ENCODE measurements at regions not wholly inside any gene's neighbourhood (a gene's known extent, or its start where the extent isn't known, plus 50 kb on each side); places are given as distances from the start of the nearest gene placed in this dataset.
A peak's percentile ranks its signal among the peaks of the same experiment; 100 is the strongest.
"Not testable (repeated sequence)": the region's sequence is repeated elsewhere in the genome, so short reads cannot be mapped to it uniquely, and the experiment has no call there.

DNA sequence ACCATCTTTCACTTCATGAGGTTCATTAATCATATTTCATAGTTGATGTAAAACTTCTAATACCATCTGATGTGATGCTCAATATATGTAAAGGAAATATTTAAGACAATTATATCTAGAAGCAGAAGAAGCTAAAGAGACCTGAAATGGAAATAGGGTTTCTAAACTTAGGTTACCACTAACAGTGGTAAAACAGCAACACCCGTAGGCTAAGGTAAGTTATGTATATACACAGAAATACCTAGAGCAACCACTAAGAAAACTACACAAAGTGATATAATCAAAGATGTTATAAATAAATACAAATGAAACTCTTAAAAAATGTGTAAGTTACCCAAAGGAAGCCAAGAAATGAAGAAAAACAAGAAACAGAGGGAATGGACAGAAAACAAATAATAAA lies 61.1 kb upstream of the TNFSF4 start:
- no peaks in the 10 kb centered on the region for H3K9me3 Mint-ChIP-seq (ENCODE audit: low read depth)
- no peak overlapping the region for H3K27ac Mint-ChIP-seq (ENCODE audit: unreplicated experiment)
- H3K27me3 Mint-ChIP-seq (ENCODE audit: low read depth): no peaks in the 10 kb centered on the region
- peaks cover 2% of the 10 kb centered on the region for H3K36me3 Mint-ChIP-seq (ENCODE audit: low read depth)
- H3K4me3 Mint-ChIP-seq (ENCODE audit: unreplicated experiment): no peak overlapping the region
- peaks cover 9% of the 10 kb centered on the region for H3K4me1 Mint-ChIP-seq (ENCODE audit: low read depth)
- no peak for DNase-seq (ENCODE audit: low spot score)
- TF ChIP-seq, protein P1, sequence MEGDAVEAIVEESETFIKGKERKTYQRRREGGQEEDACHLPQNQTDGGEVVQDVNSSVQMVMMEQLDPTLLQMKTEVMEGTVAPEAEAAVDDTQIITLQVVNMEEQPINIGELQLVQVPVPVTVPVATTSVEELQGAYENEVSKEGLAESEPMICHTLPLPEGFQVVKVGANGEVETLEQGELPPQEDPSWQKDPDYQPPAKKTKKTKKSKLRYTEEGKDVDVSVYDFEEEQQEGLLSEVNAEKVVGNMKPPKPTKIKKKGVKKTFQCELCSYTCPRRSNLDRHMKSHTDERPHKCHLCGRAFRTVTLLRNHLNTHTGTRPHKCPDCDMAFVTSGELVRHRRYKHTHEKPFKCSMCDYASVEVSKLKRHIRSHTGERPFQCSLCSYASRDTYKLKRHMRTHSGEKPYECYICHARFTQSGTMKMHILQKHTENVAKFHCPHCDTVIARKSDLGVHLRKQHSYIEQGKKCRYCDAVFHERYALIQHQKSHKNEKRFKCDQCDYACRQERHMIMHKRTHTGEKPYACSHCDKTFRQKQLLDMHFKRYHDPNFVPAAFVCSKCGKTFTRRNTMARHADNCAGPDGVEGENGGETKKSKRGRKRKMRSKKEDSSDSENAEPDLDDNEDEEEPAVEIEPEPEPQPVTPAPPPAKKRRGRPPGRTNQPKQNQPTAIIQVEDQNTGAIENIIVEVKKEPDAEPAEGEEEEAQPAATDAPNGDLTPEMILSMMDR (IDR thresholded peaks at IDR 0.05): no peak

DNA sequence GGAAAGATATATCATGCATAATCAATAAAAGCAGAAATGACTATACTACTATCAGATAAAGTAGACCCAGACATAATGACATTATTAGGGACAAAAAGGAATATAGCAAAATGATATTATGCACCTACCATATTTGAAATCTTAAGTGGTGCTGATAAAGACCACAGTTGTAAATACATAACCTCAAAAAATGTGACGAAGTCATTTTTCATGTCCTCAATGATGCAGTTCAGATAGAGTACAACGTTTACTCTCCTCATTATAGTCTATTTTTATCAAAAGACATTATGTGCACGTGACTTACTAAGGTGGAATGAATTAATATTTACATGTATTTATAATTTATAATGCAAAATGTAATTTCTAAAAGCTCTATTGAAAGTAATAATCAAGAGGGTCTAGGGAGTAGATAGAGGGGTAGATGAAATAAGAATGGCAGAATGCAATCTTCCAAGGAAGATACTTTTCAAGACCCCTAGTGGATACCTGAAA lies 61.7 kb upstream of the TNFSF4 start:
- H3K4me3 Mint-ChIP-seq (ENCODE audit: unreplicated experiment): no peak overlapping the region
- peaks cover 9% of the 10 kb centered on the region for H3K4me1 Mint-ChIP-seq (ENCODE audit: low read depth)
- TF ChIP-seq, protein P1 (IDR thresholded peaks at IDR 0.05): no peak
- DNase-seq (ENCODE audit: low spot score): no peak
- no peaks in the 10 kb centered on the region for H3K27me3 Mint-ChIP-seq (ENCODE audit: low read depth)
- peaks cover 2% of the 10 kb centered on the region for H3K36me3 Mint-ChIP-seq (ENCODE audit: low read depth)
- no peaks in the 10 kb centered on the region for H3K9me3 Mint-ChIP-seq (ENCODE audit: low read depth)
- no peak overlapping the region for H3K27ac Mint-ChIP-seq (ENCODE audit: unreplicated experiment)

- Mint-ChIP-seq H3K27ac (ENCODE audit: unreplicated experiment) (peak overlapping the region; percentile 77), H3K4me3 (ENCODE audit: unreplicated experiment) (no peak overlapping the region)
Measured at GRCh38 chr1:173269490-173270230, 62.5 kb upstream of the TNFSF4 start.

DNA sequence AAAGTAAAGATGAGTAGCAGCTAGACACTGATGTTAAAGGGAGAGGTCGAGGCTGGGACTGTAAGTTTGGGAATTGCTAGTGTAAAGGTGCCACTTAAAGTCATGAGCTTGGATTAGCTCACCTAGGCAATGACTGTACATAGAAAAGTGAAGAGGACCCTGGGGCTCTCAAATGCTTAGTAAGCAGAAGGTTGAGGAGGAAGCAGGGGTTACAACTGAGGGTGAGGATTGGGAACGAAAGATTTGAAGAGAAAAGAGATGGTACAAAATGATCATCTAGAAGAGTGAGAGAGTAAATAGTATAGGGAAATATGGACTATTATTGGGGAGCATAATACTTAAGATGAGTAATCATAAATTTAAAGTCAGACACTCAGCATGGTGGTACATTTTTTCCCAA lies 63.1 kb upstream of the TNFSF4 start:
- Mint-ChIP-seq H3K36me3 (ENCODE audit: low read depth) (peaks cover 2% of the 10 kb centered on the region), H3K27ac (ENCODE audit: unreplicated experiment) (no peak overlapping the region), H3K27me3 (ENCODE audit: low read depth) (no peaks in the 10 kb centered on the region), H3K9me3 (ENCODE audit: low read depth) (no peaks in the 10 kb centered on the region), H3K4me1 (ENCODE audit: low read depth) (peaks cover 9% of the 10 kb centered on the region), H3K4me3 (ENCODE audit: unreplicated experiment) (no peak overlapping the region)
- TF ChIP-seq, protein P1 (IDR thresholded peaks at IDR 0.05): no peak
- no peak for DNase-seq (ENCODE audit: low spot score)

More at GRCh38 chr1:173269490-173270230, 62.5 kb upstream of the TNFSF4 start:
- Mint-ChIP-seq H3K9me3 (ENCODE audit: low read depth) (no peaks in the 10 kb centered on the region), H3K4me1 (ENCODE audit: low read depth) (peaks cover 9% of the 10 kb centered on the region), H3K27me3 (ENCODE audit: low read depth) (no peaks in the 10 kb centered on the region), H3K36me3 (ENCODE audit: low read depth) (peaks cover 2% of the 10 kb centered on the region)
- no peak for DNase-seq (ENCODE audit: low spot score)
- TF ChIP-seq, protein P1 (IDR thresholded peaks at IDR 0.05): no peak

- H3K4me3 Mint-ChIP-seq (ENCODE audit: unreplicated experiment); H3K9me3 Mint-ChIP-seq (ENCODE audit: low read depth); H3K27me3 Mint-ChIP-seq (ENCODE audit: low read depth); DNase-seq (ENCODE audit: low spot score); H3K36me3 Mint-ChIP-seq (ENCODE audit: low read depth); H3K4me1 Mint-ChIP-seq (ENCODE audit: low read depth); H3K27ac Mint-ChIP-seq (ENCODE audit: unreplicated experiment): not testable (repeated sequence)
Measured at GRCh38 chr1:173271021-173271420, 63.9 kb upstream of the TNFSF4 start.

DNA sequence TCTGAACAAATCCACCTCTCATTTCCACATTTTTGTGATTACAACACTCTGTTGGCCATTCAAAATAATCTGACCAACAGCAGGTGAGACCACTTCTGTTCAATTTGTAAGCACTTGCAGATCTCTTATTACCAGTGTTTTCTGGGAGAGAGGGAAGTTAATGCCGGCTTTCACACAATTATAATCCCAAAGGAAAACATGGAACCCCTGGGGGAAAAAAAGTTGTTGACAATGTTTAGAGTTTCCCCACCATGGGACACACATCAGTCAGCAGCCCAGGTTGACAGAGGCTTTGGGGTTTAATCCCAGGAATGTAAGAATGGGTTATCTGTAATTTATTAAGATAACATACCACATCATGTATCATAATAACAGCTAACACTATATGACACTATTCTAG lies 68.4 kb upstream of the TNFSF4 start:
- no peak for DNase-seq (ENCODE audit: low spot score)
- no peaks in the 10 kb centered on the region for H3K36me3 Mint-ChIP-seq (ENCODE audit: low read depth)
- no peaks in the 10 kb centered on the region for H3K4me1 Mint-ChIP-seq (ENCODE audit: low read depth)
- no peak overlapping the region for H3K4me3 Mint-ChIP-seq (ENCODE audit: unreplicated experiment)
- no peaks in the 10 kb centered on the region for H3K9me3 Mint-ChIP-seq (ENCODE audit: low read depth)
- no peak overlapping the region for H3K27ac Mint-ChIP-seq (ENCODE audit: unreplicated experiment)
- H3K27me3 Mint-ChIP-seq (ENCODE audit: low read depth): no peaks in the 10 kb centered on the region
- TF ChIP-seq, protein P1 (IDR thresholded peaks at IDR 0.05): no peak
